NCI-H526 treated with DMSO at 0.1 percent for 48 hours (cell line): ENCODE measurements at regions not wholly inside any gene's neighbourhood (a gene's known extent, or its start where the extent isn't known, plus 50 kb on each side); places are given as distances from the start of the nearest gene placed in this dataset.
"Not testable (repeated sequence)": the region's sequence is repeated elsewhere in the genome, so short reads cannot be mapped to it uniquely, and the experiment has no call there.

Experiments
- DNase-seq: peaks from one replicate; lab custom pipeline; 2025; lab: John Stamatoyannopoulos, UW

DNA sequence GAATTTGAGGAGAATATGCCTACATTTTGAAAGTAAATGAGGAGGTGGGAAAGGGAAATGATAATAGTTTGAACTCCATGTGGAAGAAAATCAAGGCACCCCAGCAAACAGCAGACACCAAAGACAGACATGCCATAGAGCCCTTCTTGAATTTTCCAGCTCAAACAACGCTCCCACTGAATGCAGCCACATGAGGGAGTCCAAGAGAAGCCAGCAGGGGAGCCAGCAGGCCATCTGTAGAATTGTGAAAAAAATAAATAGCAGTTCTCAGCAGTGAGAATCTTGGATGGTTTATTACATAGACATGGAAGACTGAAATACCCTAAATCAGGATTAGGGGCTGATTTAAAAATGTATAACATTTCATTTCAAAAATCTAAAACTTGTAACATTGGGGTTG lies 1567.3 kb upstream of the LRRTM3 start:
- no peak for DNase-seq

- no peak for DNase-seq
Observed at GRCh38 chr10:65360497-65360896, 1565.3 kb upstream of the LRRTM3 start.

GRCh38 chr10:65365878-65366277 lies 1560.0 kb upstream of the LRRTM3 start:
- no peak for DNase-seq

GRCh38 chr10:65367706-65368105 lies 1558.1 kb upstream of the LRRTM3 start:
- DNase-seq: no peak

GRCh38 chr10:65375528-65375927 lies 1550.3 kb upstream of the LRRTM3 start:
- no peak for DNase-seq

GRCh38 chr10:65377687-65378086 lies 1548.1 kb upstream of the LRRTM3 start:
- DNase-seq: no peak

DNA sequence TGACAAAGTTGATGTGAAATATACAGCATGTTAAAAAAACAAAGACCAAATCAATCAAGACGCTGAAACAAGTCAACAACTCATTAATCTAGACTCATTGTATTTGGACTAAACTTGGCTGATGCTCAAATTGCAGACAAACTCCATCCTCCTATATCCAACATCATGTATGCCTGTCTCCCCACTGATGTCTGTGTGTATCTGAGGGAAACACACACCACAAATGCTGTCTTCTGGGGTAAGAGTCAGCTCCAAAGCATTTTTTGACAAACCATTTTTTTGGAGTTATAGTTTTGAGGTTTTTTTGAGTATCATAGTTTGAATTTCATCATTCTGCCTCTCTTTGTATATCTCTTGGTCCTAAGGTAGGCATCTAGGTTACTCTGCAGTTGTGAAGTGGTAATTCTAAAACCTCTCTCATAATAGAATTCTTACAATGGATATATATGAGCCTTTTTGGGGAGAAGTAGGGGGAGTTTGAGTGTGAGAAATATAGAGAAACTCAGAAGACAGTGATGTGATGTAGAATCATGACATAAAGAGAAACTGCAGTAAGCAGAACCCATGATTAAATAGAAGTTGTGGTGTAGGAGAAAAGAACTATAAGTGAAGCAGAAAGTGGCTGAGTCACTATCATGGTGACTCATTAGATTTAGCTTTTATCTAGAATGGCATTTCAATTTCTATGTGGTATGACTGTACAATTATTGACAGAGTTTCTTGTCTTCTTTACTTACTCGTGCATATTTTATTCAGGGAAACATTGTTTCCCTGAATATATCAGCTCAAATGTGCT lies 1531.1 kb upstream of the LRRTM3 start:
- no peak for DNase-seq

DNA sequence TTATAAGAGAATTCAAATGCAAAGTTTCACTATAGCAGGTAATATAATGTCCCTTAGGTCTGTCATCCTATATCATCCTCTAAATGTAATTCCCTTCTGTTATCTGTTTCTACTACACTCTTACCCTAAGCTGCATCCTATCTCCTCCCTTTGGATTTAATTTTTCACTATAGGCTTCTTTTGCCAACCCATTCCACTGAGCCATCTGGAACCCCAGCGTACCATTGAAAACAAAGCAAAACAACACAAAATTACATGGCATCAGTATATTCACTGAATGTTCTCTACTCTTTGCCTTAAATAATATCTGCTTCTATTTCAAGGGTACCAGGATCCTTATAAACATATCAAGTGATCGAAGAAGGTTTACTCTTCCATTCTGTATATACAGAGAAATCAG lies 1530.2 kb upstream of the LRRTM3 start:
- DNase-seq: no peak

GRCh38 chr10:65396997-65397396 lies 1528.8 kb upstream of the LRRTM3 start:
- no peak for DNase-seq

DNA sequence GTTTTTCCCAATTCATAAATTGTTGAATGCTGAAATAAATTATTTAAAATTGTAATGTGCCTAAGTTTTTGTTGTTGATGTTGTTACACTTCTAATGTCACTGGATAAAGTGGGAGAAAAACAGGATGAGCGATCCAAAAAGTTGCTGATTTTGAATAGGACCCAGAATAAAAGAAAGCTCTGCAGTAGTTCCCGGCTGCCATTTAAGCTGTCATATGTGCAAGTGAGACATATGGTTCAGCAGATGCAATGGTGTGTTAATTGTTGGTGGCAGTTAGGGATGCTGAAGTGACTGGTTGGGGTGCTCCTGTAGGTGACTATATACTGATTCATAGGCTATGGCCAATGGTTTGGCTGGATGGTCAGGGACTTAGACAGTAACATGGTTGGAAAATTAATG lies 1517.4 kb upstream of the LRRTM3 start:
- DNase-seq: no peak

GRCh38 chr10:65413001-65413400 lies 1512.8 kb upstream of the LRRTM3 start:
- no peak for DNase-seq

- DNase-seq: no peak
Observed at GRCh38 chr10:65415318-65415717, 1510.5 kb upstream of the LRRTM3 start.

GRCh38 chr10:65416094-65416493 lies 1509.7 kb upstream of the LRRTM3 start:
- no peak for DNase-seq

DNA sequence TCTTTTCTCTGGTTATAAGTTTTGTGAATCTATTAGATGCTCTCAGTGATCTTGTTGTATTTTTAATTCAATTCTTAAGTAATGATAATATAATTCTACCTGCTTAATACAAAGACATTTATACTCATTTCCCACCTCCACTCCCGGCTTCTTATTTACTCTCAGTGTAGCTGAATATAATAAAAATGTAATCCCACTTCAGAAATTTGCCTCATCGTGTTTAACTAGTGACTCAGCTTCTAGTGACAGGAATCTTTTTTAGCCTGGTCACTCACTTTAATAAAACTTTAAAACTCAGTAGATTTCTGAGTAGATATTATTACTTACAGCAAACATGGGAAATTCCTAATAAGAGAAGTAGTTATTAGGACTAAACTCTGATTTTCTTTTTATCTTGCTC lies 1506.2 kb upstream of the LRRTM3 start:
- no peak for DNase-seq

GRCh38 chr10:65423043-65423442 lies 1502.8 kb upstream of the LRRTM3 start:
- DNase-seq: no peak

- DNase-seq: not testable (repeated sequence)
Observed at GRCh38 chr10:65429381-65429780, 1496.5 kb upstream of the LRRTM3 start.

DNA sequence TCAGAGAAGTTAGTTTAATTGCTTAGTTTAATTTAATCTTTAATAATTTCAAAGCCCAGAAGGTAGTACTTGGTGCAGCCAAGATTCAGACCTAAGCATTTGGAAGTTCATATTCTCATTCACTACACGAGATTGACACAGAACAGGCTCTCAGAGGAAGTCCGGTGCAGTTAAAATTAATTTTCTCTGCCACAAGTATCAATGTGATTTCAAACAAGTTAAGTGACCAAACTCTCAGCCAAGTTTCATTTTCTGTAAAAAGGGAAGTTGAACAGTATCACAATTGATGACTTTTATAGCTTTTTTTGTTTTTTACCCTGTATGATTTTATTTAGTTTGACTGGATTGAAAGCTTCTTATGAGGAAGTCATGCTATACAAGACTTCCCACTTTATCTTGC lies 1494.9 kb upstream of the LRRTM3 start:
- DNase-seq: no peak

- no peak for DNase-seq
Observed at GRCh38 chr10:65470986-65471385, 1454.8 kb upstream of the LRRTM3 start.

- DNase-seq: no peak
Observed at GRCh38 chr10:65482848-65483247, 1443.0 kb upstream of the LRRTM3 start.

- no peak for DNase-seq
Observed at GRCh38 chr10:65491799-65492198, 1434.0 kb upstream of the LRRTM3 start.

- no peak for DNase-seq
Observed at GRCh38 chr10:65496541-65496940, 1429.3 kb upstream of the LRRTM3 start.

DNA sequence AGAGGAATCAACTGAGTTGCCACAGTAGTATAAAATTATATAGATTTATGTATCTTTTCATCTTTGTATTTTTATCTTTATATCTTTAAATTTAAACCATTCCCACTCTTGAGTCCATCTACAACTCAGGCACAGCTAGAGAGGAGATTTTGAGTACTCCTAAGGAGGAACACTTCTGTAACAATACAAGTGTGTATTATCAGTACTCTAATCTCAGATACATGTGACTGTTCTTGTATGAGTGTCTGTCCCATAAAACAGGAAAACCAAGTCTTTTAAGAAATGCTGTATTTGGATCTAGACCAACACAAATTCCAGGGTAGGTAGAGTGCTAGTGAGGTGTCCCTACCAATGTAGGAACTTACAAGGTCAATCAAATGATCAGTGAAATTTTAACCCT lies 1428.0 kb upstream of the LRRTM3 start:
- DNase-seq: no peak

DNA sequence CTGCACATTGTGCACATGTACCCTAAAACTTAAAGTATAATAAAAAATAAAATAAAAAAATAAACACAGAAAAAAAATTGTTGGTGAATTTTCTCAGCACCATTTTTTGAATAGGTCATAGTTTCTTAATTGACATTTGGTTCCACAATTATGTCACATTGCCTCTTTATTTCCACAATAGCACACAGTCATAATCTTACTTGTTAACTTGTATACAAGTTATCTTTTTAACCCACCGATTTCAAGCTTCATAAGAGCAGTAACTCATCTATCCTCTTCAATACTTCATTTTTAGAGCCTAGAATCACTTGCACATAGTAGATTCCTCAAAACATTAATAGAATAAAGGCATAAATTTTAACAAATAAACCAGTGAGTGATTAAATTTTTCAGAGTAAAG lies 1425.1 kb upstream of the LRRTM3 start:
- DNase-seq: no peak

GRCh38 chr10:65501259-65501658 lies 1424.6 kb upstream of the LRRTM3 start:
- no peak for DNase-seq
